Adrenal gland (tissue), 9 donors: ENCODE measurements at regions not wholly inside any gene's neighbourhood (a gene's known extent, or its start where the extent isn't known, plus 50 kb on each side); places are given as distances from the start of the nearest gene placed in this dataset.
A peak's percentile ranks its signal among the peaks of the same experiment; 100 is the strongest.
"Not testable (repeated sequence)": the region's sequence is repeated elsewhere in the genome, so short reads cannot be mapped to it uniquely, and the experiment has no call there.

Experiments used
- DNase-seq, 7 donors: peaks; one replicate each; pipeline ENCODE4 v3.0.0-alpha.2; 2019 to 2020
- H3K27ac ChIP-seq, 5 donors: fragments of 200-600 bp; sonication (generic) in 4 of 5; 1 replicate in 3 of 5; 2 replicates in 2 of 5; pipeline versions ENCODE4 v1.5.1 to v1.8.0; 2016 to 2020; ENCODE audit warnings: mild to moderate bottlenecking in 1 of 5
- H3K27me3 ChIP-seq: fragments of 200-600 bp; 2 replicates; pipeline ENCODE4 v1.8.0; 2021
- H3K36me3 ChIP-seq, 2 donors: fragments of 200-600 bp; replicated peaks in 1 of 2; 1 replicate in 1 of 2; 2 replicates in 1 of 2; pipeline versions ENCODE4 v1.5.1 to v1.8.0; 2018 to 2022
- H3K4me1 ChIP-seq, 2 donors: fragments of 200-600 bp; replicated peaks in 1 of 2; 1 replicate in 1 of 2; 2 replicates in 1 of 2; pipeline versions ENCODE4 v1.5.1 to v1.8.0; 2018 to 2021
- H3K4me3 ChIP-seq, 4 donors: fragments of 200-600 bp; sonication (generic) in 3 of 4; one replicate each; pipeline ENCODE4 v1.5.1; 2016 to 2018
- H3K9me3 ChIP-seq, 3 donors: fragments of 200-600 bp; sonication (generic) in 1 of 3; replicated peaks in 1 of 3; 1 replicate in 2 of 3; 2 replicates in 1 of 3; pipeline versions ENCODE4 v1.5.1 to v1.8.0; 2016 to 2021
- POLR2A ChIP-seq, 2 donors: fragments of 450-650 bp; IDR thresholded peaks; one replicate each; pipeline ENCODE4 v1.6.1; 2017; ENCODE audit warnings: antibody characterized with exemption in 2 of 2, mild to moderate bottlenecking in 2 of 2, moderate library complexity in 1 of 2
- WGBS, 4 donors: extraction: QIAGEN DNeasy Blood & Tissue Kit in 2 of 4; methylation state at CpG; one replicate each; pipeline versions ENCODE4 v1.1.5 to v1.1.7; 2013 to 2017; 5-methylcytosine and 5-hydroxymethylcytosine counted together
- intact Hi-C, 2 donors: fragments of 100-400 bp; cut with DNase I; formaldehyde crosslinking; loops; one replicate each; pipeline versions ENCODE4 v1.14.1 to v1.15.0; 2022 to 2023
- TF ChIP-seq, protein P1 (sequence below), 6 experiments: fragments of 450-650 bp in 4 of 6; fragments of 200-600 bp in 2 of 6; sonication (generic) in 1 of 6; IDR thresholded peaks; 1 replicate in 5 of 6; 2 replicates in 1 of 6; pipeline versions ENCODE4 v1.5.1 to v1.8.0; 2016 to 2021; ENCODE audit warnings: antibody characterized with exemption in 6 of 6, mild to moderate bottlenecking in 2 of 6, moderate library complexity in 1 of 6
- donor health status: healthy with polysubstance abuse.
- donor health status: Bipolar disorder and iron deficiency.
- donor health status: DM: yes; HTN: yes; CAD: no.
- donor health status: DM: no; HTN: no; CAD: no.
- donor health status: DM: no; HTN: no; CAD: no.

DNA sequence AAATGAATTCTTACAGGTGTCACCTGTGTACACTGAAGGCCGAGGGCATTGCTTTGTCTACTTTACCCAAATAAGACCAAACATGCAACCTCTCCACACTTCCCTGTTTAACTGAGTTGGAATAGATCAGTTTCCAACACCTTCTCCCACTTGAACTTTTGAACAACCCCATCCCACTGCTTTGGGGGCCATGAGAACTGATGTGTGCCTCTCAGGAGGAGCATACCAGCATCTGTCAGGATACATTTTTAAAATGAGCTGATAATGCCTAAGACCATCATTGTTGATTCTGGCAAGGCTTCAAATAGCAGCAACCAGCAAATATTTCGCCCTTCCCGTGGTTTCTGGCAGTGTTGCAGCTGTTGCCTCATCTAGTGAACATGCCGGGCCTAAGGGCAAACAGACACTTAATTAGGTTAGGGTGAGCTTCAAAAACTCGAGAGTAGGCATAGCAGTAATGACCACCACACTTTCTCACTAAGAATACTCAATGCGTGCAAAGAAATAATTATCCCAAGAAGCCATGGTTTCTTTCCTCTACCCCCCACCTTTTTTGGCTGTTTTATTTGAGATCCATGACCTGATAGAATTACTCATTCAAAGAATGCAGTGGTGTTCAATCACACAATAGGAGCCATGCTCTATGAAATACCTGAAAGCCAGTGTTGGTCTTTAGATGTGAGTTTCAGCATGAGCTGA is 63.7 kb downstream of the MAP10 start:
- peak; percentile 20 to 79 (median 40) for DNase-seq
- Histone ChIP-seq H3K4me3 (no peak overlapping the region), H3K4me1 (no peaks in the 10 kb centered on the region), H3K27me3 (no peaks in the 10 kb centered on the region), H3K9me3 (no peaks in the 10 kb centered on the region), H3K36me3 (no peaks in the 10 kb centered on the region), H3K27ac (no peak overlapping the region)
- intact Hi-C loops = no loop called here
- TF ChIP-seq, protein P1, sequence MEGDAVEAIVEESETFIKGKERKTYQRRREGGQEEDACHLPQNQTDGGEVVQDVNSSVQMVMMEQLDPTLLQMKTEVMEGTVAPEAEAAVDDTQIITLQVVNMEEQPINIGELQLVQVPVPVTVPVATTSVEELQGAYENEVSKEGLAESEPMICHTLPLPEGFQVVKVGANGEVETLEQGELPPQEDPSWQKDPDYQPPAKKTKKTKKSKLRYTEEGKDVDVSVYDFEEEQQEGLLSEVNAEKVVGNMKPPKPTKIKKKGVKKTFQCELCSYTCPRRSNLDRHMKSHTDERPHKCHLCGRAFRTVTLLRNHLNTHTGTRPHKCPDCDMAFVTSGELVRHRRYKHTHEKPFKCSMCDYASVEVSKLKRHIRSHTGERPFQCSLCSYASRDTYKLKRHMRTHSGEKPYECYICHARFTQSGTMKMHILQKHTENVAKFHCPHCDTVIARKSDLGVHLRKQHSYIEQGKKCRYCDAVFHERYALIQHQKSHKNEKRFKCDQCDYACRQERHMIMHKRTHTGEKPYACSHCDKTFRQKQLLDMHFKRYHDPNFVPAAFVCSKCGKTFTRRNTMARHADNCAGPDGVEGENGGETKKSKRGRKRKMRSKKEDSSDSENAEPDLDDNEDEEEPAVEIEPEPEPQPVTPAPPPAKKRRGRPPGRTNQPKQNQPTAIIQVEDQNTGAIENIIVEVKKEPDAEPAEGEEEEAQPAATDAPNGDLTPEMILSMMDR (IDR thresholded peaks at IDR 0.05) = no peak
- no peak for TF ChIP-seq POLR2A (IDR thresholded peaks at IDR 0.05)
- 58 to 69% (median 58%) methylated on average over 6 of the region's 6 CpGs for WGBS, 4 donors

- WGBS, 4 donors = 93 to 96% (median 95%) methylated on average over 5 to 32 of the region's 34 CpGs
- DNase-seq, H3K4me1 ChIP-seq, H3K27me3 ChIP-seq, H3K4me3 ChIP-seq, intact Hi-C loops, H3K27ac ChIP-seq, H3K9me3 ChIP-seq, H3K36me3 ChIP-seq: not testable (repeated sequence)
Observed at GRCh38 chr1:232871291-232871969, 66.2 kb downstream of the MAP10 start.

DNA sequence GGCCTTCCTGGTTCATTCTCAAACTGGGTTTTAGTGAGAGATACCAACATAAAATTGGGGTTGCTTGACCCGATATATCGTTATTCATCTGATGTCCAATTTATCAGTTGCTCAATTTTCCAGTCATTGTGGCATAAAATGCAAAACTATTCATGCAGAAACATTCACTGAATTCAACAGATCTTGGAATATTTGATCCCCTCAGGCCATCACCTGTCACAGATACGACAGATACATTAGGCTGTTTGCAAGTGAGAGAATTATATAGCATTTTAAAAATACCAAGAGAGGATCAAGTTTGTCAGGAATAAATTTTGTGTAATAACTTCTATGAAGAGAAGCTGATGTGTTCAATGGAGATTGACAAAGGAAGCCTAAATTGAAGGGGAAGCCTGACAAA is 67.1 kb downstream of the MAP10 start:
- Histone ChIP-seq H3K4me3 (no peak overlapping the region), H3K27me3 (no peaks in the 10 kb centered on the region), H3K27ac (no peak overlapping the region), H3K36me3 (no peaks in the 10 kb centered on the region), H3K4me1 (no peaks in the 10 kb centered on the region), H3K9me3 (no peaks in the 10 kb centered on the region)
- TF ChIP-seq, protein P1 (IDR thresholded peaks at IDR 0.05) = no peak
- no peak for TF ChIP-seq POLR2A (IDR thresholded peaks at IDR 0.05)
- 89 to 97% (median 91%) methylated on average over 3 of the region's 3 CpGs for WGBS, 4 donors
- intact Hi-C loops = no loop called here
- DNase-seq = no peak

- no peak for TF ChIP-seq POLR2A (IDR thresholded peaks at IDR 0.05)
- TF ChIP-seq, protein P1 (IDR thresholded peaks at IDR 0.05) = no peak
- intact Hi-C loops = no loop called here
- Histone ChIP-seq H3K36me3 (no peaks in the 10 kb centered on the region), H3K27me3 (no peaks in the 10 kb centered on the region), H3K4me3 (no peak overlapping the region), H3K4me1 (no peaks in the 10 kb centered on the region), H3K9me3 (no peaks in the 10 kb centered on the region), H3K27ac (no peak overlapping the region)
- no peak for DNase-seq
- WGBS, 4 donors = 81 to 89% (median 87%) methylated on average over 4 of the region's 4 CpGs
Observed at GRCh38 chr1:232872738-232873137, 67.5 kb downstream of the MAP10 start.

GRCh38 chr1:232873412-232873811 is 68.2 kb downstream of the MAP10 start:
- Histone ChIP-seq H3K4me3 (no peak overlapping the region), H3K36me3 (no peaks in the 10 kb centered on the region), H3K27me3 (no peaks in the 10 kb centered on the region), H3K9me3 (no peaks in the 10 kb centered on the region), H3K27ac (no peak overlapping the region), H3K4me1 (no peaks in the 10 kb centered on the region)
- intact Hi-C loops = no loop called here
- DNase-seq = no peak
- 76 to 89% (median 84%) methylated on average over 5 of the region's 5 CpGs for WGBS, 4 donors
- TF ChIP-seq, protein P1 (IDR thresholded peaks at IDR 0.05) = no peak
- no peak for TF ChIP-seq POLR2A (IDR thresholded peaks at IDR 0.05)
